GM19455 (cell line): ENCODE measurements at regions not wholly inside any gene's neighbourhood (a gene's known extent, or its start where the extent isn't known, plus 50 kb on each side); places are given as distances from the start of the nearest gene placed in this dataset.

ENCODE experiments used
- ATAC-seq: cut with Tn5 transposase; IDR thresholded peaks from one replicate; pipeline ENCODE4 v1.9.1; 2021; ENCODE audit not compliant: unreplicated experiment

DNA sequence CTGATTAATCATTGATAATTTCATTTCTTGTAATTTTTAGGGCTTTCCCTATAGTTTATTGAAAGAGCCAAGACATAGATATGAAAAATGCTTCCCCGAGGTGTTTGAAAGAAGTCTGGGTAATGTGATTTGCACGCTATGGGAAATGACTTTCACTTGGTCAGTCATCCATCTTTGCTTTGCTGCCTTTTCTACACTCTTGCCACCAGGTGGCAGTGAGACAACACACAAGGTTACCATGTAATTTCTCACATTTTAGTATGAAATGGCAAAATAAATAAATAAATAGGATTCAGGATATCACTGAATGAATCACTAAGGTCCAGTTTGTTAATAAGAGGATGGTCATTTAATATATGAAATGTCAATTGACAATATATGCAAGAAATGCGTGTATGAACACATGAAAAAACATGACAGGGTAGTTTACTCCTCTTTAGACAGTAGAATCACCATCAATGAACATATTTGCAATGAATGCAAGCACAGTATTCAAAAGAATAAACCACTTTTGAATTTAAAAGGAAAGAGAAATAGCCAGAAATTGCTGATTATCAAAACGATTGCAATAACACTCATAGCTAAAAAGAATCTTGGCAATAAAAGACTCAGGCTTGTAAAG is 52.2 kb upstream of the KCNH7 start:
- peak; percentile 93 for ATAC-seq

DNA sequence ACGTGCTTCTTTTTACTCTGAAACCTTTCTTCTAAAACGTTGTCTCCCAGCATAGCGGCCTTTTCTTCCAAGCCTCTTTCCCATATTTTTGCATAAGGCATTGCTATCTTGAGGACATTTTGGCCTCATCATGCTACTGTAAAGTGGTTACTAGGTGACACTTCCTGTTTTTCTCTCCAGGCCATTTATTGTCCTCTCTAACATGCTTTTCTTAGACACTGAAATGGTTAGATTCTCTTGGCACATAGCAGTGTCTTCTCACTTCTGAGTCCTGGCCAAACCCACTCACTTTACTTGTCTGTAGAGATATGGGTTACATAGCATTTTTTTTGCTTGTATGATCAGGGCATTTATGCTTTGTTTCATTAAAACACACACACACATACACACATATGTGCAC is 50.1 kb upstream of the KCNH7 start:
- no peak for ATAC-seq
